VCaP (cell line): ENCODE measurements at regions not wholly inside any gene's neighbourhood (a gene's known extent, or its start where the extent isn't known, plus 50 kb on each side); places are given as distances from the start of the nearest gene placed in this dataset.

ENCODE experiments used
- H3K27ac ChIP-seq: fragments of 450-650 bp; 2 replicates; pipeline ENCODE4 v1.5.1; 2017
- TF ChIP-seq, protein P1 (sequence below): fragments of 450-650 bp; conservative IDR thresholded peaks from 2 replicates; pipeline ENCODE4 v1.5.1; 2017; ENCODE audit warnings: mild to moderate bottlenecking, moderate library complexity

DNA sequence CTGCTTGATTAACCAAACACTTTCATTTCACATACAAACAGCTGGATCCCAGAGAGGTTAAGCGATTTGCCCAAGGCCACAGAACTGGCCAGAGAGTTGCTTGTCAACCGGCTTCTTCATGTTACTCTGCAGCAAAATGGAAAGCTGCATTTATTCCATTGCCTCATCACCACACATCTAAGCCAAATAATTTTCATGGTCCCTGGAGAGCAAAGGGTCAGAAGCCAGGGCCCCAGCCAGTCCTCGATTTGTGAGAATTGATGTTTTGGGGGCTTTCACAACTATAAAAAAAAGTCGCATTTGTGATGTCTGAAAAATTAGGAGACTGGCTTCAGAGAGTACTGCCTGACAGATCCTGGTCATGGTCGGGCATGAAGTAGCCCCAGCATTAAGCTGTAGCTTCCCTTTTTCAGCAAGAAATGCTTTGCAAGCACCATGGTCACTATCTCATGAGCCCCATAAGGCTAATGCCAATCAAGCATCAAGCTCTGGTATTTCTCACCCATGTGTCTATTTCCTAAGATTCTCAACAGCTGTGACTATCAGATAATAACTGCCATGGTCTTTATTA lies 95.8 kb downstream of the BANF2 start:
- no peak overlapping the region for H3K27ac ChIP-seq
- TF ChIP-seq, protein P1, sequence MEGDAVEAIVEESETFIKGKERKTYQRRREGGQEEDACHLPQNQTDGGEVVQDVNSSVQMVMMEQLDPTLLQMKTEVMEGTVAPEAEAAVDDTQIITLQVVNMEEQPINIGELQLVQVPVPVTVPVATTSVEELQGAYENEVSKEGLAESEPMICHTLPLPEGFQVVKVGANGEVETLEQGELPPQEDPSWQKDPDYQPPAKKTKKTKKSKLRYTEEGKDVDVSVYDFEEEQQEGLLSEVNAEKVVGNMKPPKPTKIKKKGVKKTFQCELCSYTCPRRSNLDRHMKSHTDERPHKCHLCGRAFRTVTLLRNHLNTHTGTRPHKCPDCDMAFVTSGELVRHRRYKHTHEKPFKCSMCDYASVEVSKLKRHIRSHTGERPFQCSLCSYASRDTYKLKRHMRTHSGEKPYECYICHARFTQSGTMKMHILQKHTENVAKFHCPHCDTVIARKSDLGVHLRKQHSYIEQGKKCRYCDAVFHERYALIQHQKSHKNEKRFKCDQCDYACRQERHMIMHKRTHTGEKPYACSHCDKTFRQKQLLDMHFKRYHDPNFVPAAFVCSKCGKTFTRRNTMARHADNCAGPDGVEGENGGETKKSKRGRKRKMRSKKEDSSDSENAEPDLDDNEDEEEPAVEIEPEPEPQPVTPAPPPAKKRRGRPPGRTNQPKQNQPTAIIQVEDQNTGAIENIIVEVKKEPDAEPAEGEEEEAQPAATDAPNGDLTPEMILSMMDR = no peak

DNA sequence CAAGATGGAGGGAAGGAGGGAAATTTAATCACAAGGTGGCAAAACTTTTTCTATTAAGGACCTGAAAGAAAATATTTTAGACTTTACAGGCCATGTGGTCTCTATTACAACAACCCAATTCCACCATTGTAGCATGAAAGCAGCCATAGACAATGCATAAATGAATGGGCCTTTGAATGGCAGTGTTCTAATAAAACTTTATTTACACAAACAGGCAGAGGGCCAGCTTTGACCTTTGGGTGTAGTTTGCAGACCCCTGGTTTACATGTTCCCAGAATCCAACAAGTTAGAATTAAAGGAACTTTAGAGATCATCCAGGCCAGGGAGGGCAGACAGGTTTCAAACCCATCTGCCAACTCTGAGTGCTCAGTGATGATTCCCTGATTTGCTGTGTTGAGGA lies 95.2 kb downstream of the BANF2 start:
- TF ChIP-seq, protein P1 = no peak
- no peak overlapping the region for H3K27ac ChIP-seq

DNA sequence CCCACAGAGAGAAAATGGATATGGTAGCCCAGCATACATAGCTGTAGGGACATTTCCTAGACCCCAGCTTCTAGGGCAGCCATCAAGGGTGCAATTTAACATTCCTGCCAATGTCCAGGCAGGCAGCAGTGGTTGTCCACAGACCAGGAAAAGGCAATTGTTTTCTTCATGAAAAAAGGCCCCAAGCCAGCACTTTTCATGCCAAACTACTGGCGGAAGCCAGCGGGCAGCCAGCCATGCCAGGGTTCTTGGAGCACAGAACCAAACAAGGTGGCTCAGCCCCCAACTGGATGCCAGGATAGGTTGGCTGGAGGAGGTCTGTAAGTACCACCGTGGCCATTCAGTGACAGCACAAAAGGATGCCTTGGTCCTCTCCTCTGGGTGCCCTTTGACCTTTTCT lies 94.6 kb downstream of the BANF2 start:
- TF ChIP-seq, protein P1 = no peak
- H3K27ac ChIP-seq = no peak overlapping the region

DNA sequence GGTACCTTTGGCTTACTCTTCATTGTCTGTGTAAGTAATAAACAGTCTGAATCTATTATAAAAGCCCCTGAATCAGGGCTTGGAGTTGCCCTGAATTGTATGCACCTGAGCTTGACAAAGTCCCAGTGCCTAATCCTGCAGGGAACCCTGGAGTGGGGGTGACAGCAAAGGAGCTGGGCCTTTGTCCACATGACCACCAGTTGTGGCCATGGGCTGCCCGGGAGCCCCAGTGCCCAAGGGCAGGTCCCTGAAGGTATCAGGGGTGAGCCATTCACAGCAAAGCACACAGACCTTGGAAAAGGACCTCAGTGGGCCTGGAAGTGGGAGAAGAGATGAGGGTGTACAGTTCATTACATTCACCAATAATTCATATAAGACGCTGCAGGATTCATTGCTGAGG lies 94.2 kb downstream of the BANF2 start:
- H3K27ac ChIP-seq = no peak overlapping the region
- TF ChIP-seq, protein P1 = no peak

DNA sequence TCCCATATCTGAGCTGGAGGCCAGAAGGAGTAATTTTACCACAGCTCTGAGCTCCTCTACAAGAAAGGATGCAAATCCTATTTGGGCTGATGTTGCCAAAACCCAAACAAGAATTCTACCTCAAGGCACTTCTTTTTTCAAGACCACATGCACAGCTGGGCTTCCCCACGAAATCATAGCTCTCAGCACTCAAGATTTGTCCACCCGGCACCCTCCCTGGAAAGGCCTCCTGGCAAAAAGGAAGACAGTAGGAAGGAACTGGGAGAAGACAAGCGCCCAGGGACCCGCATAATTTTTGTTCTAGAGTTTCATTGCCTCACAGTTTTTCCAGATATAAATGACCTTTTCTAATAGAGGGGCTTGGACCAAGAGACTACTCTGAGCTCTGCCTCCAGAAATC lies 90.5 kb downstream of the BANF2 start:
- TF ChIP-seq, protein P1 = no peak
- H3K27ac ChIP-seq = no peak overlapping the region

DNA sequence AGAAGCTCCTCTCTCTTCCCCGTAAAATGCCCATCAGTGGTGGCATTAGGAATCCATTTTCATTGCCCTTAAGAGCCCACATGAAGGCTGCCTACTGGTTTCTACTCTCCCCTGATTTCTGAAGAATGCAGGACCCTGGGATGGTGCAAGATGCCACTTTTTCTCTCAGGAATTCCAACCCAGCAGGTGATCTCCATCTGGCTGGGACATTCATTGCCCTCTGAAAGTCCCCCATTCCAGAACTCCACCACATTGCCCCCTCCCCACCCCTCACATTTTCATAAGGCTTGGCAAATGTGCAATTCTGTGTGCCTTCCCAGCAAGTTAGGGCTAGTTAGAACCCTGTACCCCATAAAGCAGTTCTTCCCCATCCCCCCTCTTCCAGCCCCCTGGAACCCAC lies 88.0 kb downstream of the BANF2 start:
- H3K27ac ChIP-seq = no peak overlapping the region
- TF ChIP-seq, protein P1 = no peak

DNA sequence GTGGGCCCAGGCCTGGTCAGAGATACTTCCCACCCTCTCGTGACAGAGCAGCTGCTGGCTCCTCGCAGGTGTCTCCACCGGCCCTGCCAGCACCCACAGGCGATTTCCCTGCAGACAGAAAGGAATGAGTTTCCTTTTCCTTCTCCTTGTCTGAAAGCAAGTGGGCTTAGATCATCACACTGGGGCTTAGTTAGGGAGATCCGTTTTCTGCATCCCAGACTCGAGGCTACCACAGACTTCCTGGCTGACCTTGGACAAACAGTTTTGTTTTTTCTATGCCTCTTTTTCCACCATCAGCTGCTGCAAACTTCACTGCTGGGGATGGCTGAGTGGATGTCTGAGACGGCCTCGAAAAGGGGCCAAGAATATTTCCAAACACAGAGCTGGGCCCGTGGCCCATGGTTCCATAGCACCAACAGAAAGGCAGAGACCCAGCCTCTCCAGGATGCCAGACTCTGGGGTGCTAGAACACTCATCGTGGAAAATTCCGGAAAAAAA lies 86.5 kb downstream of the BANF2 start:
- no peak overlapping the region for H3K27ac ChIP-seq
- TF ChIP-seq, protein P1 = no peak
